Inflammatory macrophage treated with lipopolysaccharide for 4 hours (primary cell): ENCODE measurements at regions not wholly inside any gene's neighbourhood (a gene's known extent, or its start where the extent isn't known, plus 50 kb on each side); places are given as distances from the start of the nearest gene placed in this dataset.
"Not testable (repeated sequence)": the region's sequence is repeated elsewhere in the genome, so short reads cannot be mapped to it uniquely, and the experiment has no call there.

Source experiments
- DNase-seq: peaks from one replicate; pipeline ENCODE4 v3.0.0-alpha.2; 2020

- no peak for DNase-seq
Measured at GRCh38 chr9:82880336-82881050, 182.4 kb downstream of the RASEF start.

GRCh38 chr9:82882138-82882537 lies 180.8 kb downstream of the RASEF start:
- DNase-seq, result no peak

- DNase-seq, result no peak
Measured at GRCh38 chr9:82882748-82883147, 180.2 kb downstream of the RASEF start.

- no peak for DNase-seq
Measured at GRCh38 chr9:82883436-82883835, 179.5 kb downstream of the RASEF start.

- DNase-seq, result not testable (repeated sequence)
Measured at GRCh38 chr9:82883974-82884373, 179.0 kb downstream of the RASEF start.

GRCh38 chr9:82890401-82890800 lies 172.5 kb downstream of the RASEF start:
- no peak for DNase-seq

- DNase-seq, result no peak
Measured at GRCh38 chr9:82890865-82891264, 172.1 kb downstream of the RASEF start.

GRCh38 chr9:82891321-82891720 lies 171.6 kb downstream of the RASEF start:
- DNase-seq, result no peak

GRCh38 chr9:82893549-82893948 lies 169.4 kb downstream of the RASEF start:
- DNase-seq, result no peak

- no peak for DNase-seq
Measured at GRCh38 chr9:82894548-82894947, 168.4 kb downstream of the RASEF start.

- no peak for DNase-seq
Measured at GRCh38 chr9:82894961-82895821, 167.8 kb downstream of the RASEF start.

- DNase-seq, result no peak
Measured at GRCh38 chr9:82895822-82896110, 167.2 kb downstream of the RASEF start.

GRCh38 chr9:82903503-82903902 lies 159.4 kb downstream of the RASEF start:
- DNase-seq, result no peak

- no peak for DNase-seq
Measured at GRCh38 chr9:82911996-82912395, 150.9 kb downstream of the RASEF start.

GRCh38 chr9:82912645-82913044 lies 150.3 kb downstream of the RASEF start:
- DNase-seq, result no peak

- not testable (repeated sequence) for DNase-seq
Measured at GRCh38 chr9:82916238-82916637, 146.7 kb downstream of the RASEF start.

- no peak for DNase-seq
Measured at GRCh38 chr9:82920154-82920553, 142.8 kb downstream of the RASEF start.

GRCh38 chr9:82922686-82923085 lies 140.3 kb downstream of the RASEF start:
- DNase-seq, result no peak

- no peak for DNase-seq
Measured at GRCh38 chr9:82923092-82923911, 139.6 kb downstream of the RASEF start.

- DNase-seq, result no peak
Measured at GRCh38 chr9:82923912-82924605, 138.9 kb downstream of the RASEF start.
